Fibroblast of villous mesenchyme (primary cell): ENCODE measurements at regions not wholly inside any gene's neighbourhood (a gene's known extent, or its start where the extent isn't known, plus 50 kb on each side); places are given as distances from the start of the nearest gene placed in this dataset.
"Not testable (repeated sequence)": the region's sequence is repeated elsewhere in the genome, so short reads cannot be mapped to it uniquely, and the experiment has no call there.

Experiments used
- DNase-seq: peaks from one replicate; pipeline ENCODE4 v3.0.0-alpha.2; 2010; ENCODE audit warnings: low read depth
- H3K4me3 ChIP-seq: 2 replicates; pipeline ENCODE4 v1.5.1; 2011; ENCODE audit warnings: low read depth, mild to moderate bottlenecking, low read length
- CTCF ChIP-seq: IDR thresholded peaks from 2 replicates; pipeline ENCODE4 v1.5.1; 2012; ENCODE audit warnings: low read depth, mild to moderate bottlenecking, low read length; ENCODE audit not compliant: insufficient read depth

- DNase-seq = no peak
- no peak overlapping the region for H3K4me3 ChIP-seq
- no peak for TF ChIP-seq CTCF
These were observed 121.3 kb downstream of the MPP7 start for GRCh38 chr10:28181478-28182096.

GRCh38 chr10:28180654-28181053, 122.2 kb downstream of the MPP7 start:
- H3K4me3 ChIP-seq = no peak overlapping the region
- DNase-seq = no peak
- no peak for TF ChIP-seq CTCF

GRCh38 chr10:28179743-28180099, 123.1 kb downstream of the MPP7 start:
- DNase-seq = no peak
- TF ChIP-seq CTCF = no peak
- H3K4me3 ChIP-seq = no peak overlapping the region

- H3K4me3 ChIP-seq = no peak overlapping the region
- TF ChIP-seq CTCF = peak; percentile 68
- DNase-seq = peak; percentile 59
These were observed 123.7 kb downstream of the MPP7 start for GRCh38 chr10:28179006-28179742.

GRCh38 chr10:28177944-28178637, 124.8 kb downstream of the MPP7 start:
- H3K4me3 ChIP-seq = peak overlapping the region; percentile 12
- no peak for TF ChIP-seq CTCF
- DNase-seq = peak; percentile 26

GRCh38 chr10:28176498-28176897, 126.4 kb downstream of the MPP7 start:
- DNase-seq = peak; percentile 16
- not testable (repeated sequence) for H3K4me3 ChIP-seq

- H3K4me3 ChIP-seq = no peak overlapping the region
- no peak for DNase-seq
- TF ChIP-seq CTCF = no peak
These were observed 130.6 kb downstream of the MPP7 start for GRCh38 chr10:28172223-28172610.
